ENCODE measurements at regions not wholly inside any gene's neighbourhood (a gene's known extent, or its start where the extent isn't known, plus 50 kb on each side); places are given as distances from the start of the nearest gene placed in this dataset.
A peak's percentile ranks its signal among the peaks of the same experiment; 100 is the strongest.

DNA sequence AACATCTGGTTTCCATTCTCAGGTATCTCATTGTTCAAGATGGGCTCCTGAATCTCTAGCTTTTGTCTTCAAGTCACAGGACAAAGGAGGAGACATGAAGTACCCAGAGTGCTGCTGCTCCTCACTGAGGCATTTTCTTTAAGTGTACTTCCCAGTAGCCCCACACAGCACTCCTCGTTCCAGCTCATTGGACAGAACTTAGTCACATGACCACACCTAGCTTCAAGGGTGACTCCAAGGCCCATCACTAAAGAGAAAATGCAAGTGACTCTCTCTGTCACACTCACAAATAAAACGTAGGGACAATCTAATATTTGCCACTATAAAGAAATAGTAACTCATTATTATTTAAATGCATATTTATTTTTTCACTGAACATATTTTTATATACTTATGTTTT is 58.3 kb upstream of the NEUROD6 start:
- no peak for DNase-seq

- no peak for DNase-seq
Observed at GRCh38 chr7:31407178-31407676, 66.7 kb upstream of the NEUROD6 start.

- DNase-seq, result peak; percentile 16
Observed at GRCh38 chr7:31408140-31408729, 67.7 kb upstream of the NEUROD6 start.

GRCh38 chr7:31410265-31410664 is 69.7 kb upstream of the NEUROD6 start:
- DNase-seq, result no peak

DNA sequence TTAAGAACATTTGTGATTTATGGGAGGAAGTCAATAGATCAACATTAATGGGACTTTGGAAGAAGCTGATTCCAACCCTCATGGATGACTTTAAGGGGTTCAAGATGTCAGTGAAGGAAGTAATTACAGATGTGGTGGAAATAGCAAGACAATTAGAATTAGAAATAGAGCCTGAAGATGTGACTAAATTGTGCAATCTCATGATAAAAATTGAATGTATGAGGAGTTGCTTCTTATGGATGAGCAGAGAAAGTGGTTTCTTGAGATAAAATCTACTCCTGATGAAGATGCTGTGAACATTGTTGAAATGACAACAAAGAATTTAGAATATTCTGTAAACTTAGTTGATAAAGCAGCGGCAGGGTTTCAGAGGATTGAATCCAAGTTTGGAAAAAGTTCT is 70.9 kb upstream of the NEUROD6 start:
- no peak for DNase-seq

DNA sequence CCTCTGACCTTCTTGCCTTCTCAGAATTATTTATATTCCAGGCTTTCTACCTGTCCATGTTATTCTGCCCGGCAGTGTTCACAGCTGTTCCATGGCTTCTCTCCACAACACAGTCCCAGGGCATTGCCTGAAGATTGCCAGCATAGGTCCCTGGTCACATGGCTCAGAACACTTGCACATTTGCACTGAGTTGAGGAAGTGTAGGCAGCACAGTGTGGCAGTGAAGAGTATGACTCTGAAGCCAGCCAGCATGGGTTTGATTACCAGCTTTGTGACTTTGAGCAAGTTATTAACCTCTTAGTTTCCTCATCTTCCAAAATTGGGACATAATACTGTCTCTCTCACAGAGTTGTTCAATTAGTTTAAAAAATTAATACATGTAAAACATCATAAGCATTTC is 73.2 kb upstream of the NEUROD6 start:
- no peak for DNase-seq

DNA sequence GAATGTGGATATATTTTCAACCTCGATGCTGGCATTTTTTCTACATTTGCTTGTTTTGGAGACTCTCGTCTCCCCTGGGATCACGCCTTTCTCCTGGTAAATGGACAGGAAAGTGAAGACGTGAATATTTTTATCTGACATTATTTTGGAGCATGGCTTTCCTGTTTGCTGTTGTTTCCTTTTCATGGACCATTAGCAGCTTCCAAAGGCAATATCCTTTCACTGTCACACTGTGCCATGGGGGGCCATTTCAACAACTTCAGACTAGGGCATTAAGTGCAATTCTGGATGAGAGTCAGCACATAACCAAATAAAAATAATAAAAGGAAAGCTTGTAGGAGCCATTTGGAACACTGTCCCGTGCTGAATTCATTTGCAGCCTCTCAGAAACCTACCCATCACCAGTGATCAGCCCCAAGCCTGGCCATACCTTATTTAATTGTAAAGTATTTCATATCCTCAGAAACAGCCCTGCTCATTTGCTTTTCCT is 75.9 kb upstream of the NEUROD6 start:
- DNase-seq, result no peak

GRCh38 chr7:31418928-31419327 is 78.4 kb upstream of the NEUROD6 start:
- DNase-seq, result peak; percentile 2

- DNase-seq, result no peak
Observed at GRCh38 chr7:31419505-31420055, 79.1 kb upstream of the NEUROD6 start.

DNA sequence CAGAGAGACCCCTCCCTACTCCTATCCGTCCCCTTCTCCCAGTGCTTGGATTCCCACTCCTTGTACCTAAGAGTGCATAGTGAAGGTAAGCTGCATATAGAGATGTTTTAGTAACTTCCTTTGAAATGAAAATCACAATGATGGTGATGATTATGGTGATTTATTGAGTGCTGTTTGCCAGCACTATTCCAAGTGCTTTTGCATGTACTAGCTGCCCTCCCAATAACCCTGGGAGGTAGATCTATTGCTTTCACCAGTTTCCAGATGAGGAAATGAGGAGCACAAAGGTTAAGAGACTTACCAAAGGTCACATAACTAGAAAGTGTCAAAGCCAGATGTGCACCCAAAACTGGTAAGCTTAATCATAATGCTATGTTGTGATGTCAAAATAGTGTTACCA is 80.4 kb upstream of the NEUROD6 start:
- no peak for DNase-seq

DNA sequence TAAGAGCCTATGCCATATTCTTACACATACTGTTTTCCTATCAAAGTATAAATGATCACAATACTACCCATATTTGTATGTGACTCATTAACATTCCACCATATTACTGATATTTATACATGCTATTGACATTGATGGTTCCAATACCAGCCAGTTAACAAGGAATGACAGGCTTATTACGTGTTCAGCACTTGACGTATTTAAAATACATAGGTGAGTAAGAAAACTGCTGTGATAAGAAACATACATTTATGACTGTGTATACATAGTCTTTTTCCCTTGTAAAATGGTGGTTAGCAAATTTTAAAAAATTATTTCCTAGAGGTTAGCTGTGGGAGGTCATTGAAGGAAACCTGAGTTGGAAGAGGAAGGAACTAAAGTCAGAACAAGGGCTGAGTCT is 81.1 kb upstream of the NEUROD6 start:
- no peak for DNase-seq

DNA sequence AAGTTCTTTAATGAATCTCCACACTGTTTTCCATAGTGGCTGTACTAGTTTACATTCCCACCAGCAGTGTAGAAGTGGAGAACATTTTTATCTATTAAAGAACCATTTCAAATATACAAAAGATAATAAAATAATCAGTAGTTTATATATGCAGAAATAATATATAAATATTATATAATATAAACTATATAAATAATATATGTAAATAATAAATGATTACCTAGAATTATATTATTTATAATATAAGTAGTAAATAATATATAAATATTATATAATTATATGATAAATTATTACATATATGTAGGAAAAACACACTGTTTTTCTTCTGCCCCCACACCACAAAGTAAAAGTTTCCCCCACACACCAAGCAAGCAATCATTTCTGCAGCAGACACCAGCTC is 83.5 kb upstream of the NEUROD6 start:
- no peak for DNase-seq

DNA sequence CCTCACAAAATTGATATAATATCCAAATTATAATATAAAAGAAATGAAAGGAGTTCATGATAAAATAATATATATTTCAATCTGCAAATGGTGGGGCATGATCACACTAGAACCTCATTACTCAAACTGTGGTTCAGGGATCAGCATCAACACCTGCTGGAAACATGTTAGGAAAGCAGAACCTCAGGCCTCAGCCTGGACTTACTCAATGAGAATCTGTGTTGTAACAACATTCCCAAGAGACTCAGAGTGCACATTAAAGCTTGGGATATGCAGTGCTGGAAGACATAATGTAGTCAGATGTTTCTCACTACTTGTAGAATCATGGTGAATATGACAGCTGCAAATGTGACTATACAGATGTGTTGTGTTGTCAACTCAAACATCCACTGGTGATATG is 81.7 kb upstream of the ITPRID1 start:
- DNase-seq, result no peak

DNA sequence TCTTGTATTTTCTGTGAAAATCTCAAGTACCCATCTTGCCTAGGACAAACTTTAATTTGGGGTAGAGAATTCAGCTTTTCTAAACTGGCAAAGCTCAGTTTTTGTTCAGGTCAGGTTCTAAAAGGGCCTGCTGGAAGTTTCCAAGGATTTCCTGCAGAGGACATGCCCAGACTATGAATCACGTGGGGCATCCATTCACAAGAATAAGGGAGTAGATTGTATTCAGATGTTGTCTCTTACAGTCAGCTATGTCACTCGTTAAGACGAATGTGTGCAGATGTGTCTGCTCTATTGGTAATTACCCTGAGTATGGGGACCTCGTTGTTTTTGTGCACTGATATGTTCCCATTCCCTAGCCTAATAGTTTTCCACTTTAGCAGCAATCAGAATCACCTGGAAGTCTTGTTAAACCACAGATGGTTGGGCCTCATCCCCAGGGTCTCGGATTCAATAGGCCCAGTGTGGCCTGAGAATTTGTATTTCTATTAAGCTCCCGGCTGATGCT is 81.0 kb upstream of the ITPRID1 start:
- DNase-seq, result peak; percentile 3

DNA sequence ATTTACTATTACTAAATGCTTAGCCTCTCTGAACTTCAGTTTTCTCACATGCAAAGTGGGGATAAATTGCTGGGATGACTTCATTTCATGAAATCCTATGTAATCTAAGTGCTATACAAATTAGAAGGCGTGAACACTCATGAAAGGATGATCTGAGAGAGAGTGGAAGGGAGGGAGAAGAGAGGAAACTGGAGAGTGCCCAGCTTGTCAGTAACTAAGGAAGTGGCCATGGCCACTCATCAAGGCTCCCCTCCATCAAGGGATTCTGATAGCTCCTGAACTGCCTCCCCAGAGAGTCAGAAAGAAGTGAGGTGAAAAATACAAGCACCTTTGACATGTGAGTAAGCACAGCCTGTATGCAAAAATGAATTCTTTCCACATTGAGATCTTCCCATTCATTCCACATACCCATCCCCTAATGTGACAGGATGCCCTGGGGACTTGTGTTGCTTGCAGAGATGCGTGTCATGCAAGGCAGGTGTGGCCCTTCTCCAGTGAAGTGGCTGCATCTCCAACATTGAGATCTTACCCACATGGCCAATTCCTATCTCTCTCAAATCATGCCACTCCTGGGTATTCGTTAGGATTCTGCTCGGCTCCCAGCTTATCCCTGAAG is 76.5 kb upstream of the ITPRID1 start:
- DNase-seq, result no peak

- DNase-seq, result no peak
Observed at GRCh38 chr7:31439165-31439564, 74.7 kb upstream of the ITPRID1 start.

- no peak for DNase-seq
Observed at GRCh38 chr7:31440511-31440910, 73.4 kb upstream of the ITPRID1 start.

- no peak for DNase-seq
Observed at GRCh38 chr7:31442626-31443025, 71.3 kb upstream of the ITPRID1 start.

- peak; percentile 43 for DNase-seq
Observed at GRCh38 chr7:31443457-31443856, 70.4 kb upstream of the ITPRID1 start.

DNA sequence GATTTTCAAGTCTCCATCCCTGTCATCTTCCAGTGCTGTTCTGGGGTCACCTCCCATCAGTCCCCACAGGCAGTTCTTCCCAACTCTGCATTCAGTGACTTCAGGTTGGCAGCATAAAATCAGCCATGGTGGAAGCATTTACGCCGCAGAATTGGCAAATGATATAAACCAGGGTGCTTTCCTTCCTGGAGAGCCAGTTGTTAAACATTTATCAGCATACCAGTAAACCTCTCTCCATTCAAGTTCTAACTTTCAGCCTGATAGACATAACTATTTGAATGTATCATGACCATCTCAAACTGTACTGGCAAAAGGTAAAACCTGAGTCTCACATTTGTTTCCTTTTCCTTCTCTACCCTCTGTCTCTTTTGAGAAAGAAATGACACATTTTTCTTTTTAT is 69.7 kb upstream of the ITPRID1 start:
- no peak for DNase-seq

DNA sequence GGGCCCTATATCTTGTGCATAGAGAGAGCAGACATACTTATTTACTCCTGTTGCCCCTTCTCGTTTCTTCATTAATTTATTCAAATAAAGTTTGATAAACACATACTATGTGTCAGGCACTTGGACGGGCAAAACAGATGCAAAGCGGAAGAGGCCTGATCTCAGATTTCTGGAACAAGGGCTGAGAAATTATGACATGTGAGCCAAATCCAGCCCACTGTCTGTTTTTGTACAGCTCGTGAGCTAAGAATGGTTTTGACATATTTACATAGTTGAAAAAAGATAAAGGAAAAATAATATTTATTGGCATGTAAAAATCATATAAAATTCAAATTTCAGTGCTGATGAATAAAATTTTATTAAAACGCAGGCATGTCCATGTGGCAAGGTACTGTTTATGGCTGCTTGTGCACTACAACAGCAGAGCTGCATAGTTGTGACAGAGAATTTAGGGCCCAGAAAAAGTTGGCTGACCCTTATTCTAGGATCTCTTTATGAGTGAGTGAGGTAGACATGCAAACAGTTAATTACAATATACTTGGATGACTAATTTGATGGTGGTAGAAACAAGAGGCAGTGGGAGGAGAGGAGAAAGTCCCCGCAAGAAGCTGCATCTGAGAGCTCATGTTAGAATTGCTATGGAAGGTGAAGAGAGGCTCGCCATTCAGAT is 68.1 kb upstream of the ITPRID1 start:
- no peak for DNase-seq

- no peak for DNase-seq
Observed at GRCh38 chr7:31448649-31449048, 65.2 kb upstream of the ITPRID1 start.

DNA sequence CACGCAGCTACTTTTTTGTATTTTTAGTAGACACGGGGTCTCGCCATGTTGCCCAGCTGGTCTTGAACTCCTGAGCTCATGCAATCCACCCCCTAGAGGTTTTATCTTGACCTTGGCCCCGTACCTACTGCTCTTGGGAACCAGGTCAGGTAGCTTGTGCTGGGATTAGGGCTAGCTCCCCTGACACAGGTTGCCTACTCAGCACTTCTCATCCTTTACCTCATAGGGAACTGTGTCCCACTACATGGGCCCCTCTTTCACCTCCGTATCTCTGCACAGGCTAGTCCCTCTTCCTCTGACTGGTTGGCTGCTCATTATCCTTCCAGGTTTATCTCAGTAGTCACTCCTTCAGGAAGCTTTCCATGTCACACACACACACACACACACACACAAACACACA is 58.0 kb upstream of the ITPRID1 start:
- no peak for DNase-seq
